Mammary epithelial cell (primary cell): ENCODE measurements at regions not wholly inside any gene's neighbourhood (a gene's known extent, or its start where the extent isn't known, plus 50 kb on each side); places are given as distances from the start of the nearest gene placed in this dataset.

Experiments
- EZH2 ChIP-seq: IDR thresholded peaks from 2 replicates; pipeline ENCODE4 v1.6.1; 2012; ENCODE audit warnings: low read length, inconsistent platforms, borderline replicate concordance
- TF ChIP-seq, protein P1 (sequence below), 2 donors: IDR thresholded peaks in 1 of 2; conservative IDR thresholded peaks in 1 of 2; 2 replicates each; pipeline ENCODE4 v1.5.1; 2011 to 2012; ENCODE audit warnings: inconsistent platforms in 2 of 2, low read length in 2 of 2, mild to moderate bottlenecking in 2 of 2, control low read depth in 1 of 2, low read depth in 1 of 2; ENCODE audit not compliant: insufficient read depth in 1 of 2; ENCODE audit errors: extremely low read depth in 1 of 2

DNA sequence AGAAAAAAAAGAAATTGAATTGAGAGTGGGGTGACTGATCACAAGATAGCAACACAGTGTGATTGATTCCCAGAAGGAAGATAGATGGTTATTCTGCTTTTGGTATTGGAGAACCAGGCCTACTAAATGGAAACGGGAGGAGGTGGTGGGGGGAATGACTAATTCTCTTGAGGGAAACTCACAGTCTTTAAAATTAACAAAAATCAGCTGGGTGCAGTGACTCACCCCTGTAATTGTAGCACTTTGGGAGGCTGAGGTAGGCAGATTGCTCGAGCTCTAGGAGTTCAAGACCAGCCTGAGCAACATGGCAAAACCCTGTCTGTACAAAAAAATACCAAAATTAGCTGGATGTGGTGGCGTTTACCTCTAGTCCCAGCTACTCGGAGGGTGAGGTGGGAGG lies 134.6 kb upstream of the PDE4B start:
- TF ChIP-seq, protein P1, sequence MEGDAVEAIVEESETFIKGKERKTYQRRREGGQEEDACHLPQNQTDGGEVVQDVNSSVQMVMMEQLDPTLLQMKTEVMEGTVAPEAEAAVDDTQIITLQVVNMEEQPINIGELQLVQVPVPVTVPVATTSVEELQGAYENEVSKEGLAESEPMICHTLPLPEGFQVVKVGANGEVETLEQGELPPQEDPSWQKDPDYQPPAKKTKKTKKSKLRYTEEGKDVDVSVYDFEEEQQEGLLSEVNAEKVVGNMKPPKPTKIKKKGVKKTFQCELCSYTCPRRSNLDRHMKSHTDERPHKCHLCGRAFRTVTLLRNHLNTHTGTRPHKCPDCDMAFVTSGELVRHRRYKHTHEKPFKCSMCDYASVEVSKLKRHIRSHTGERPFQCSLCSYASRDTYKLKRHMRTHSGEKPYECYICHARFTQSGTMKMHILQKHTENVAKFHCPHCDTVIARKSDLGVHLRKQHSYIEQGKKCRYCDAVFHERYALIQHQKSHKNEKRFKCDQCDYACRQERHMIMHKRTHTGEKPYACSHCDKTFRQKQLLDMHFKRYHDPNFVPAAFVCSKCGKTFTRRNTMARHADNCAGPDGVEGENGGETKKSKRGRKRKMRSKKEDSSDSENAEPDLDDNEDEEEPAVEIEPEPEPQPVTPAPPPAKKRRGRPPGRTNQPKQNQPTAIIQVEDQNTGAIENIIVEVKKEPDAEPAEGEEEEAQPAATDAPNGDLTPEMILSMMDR (conservative IDR thresholded peaks at IDR 0.05 in 1 of 2, IDR thresholded peaks at IDR 0.05 in 1 of 2; ENCODE audit: extremely low read depth in 1 of 2, insufficient read depth in 1 of 2, low read depth in 1 of 2, low read length in 2 of 2), result no peak
- TF ChIP-seq EZH2, result no peak
